Pons (tissue), 1 donor: ENCODE measurements at regions not wholly inside any gene's neighbourhood (a gene's known extent, or its start where the extent isn't known, plus 50 kb on each side); places are given as distances from the start of the nearest gene placed in this dataset.

ENCODE experiments used
- DNase-seq: peaks from one replicate; pipeline ENCODE4 v3.0.0-alpha.2; 2016; ENCODE audit warnings: low spot score

DNA sequence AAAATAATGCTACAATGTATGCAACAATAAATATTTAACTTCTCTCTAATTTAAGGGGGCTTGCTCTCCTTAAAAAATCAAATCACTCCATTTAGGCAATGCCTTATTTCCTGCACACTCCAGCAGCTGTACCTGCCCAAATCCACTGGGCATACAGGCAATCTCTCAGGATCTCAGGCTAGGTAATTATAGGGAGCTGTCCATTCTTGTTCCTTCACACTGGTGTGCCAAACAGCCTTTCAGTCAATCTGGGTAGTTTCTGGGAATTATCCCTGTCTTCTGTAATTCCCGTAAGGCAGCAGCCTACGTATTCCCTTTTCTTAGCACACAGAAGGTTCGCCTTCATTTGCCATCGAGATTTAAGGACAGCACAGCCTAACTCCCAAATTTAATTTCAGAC lies 922.6 kb upstream of the SLIT2 start:
- DNase-seq, result no peak

DNA sequence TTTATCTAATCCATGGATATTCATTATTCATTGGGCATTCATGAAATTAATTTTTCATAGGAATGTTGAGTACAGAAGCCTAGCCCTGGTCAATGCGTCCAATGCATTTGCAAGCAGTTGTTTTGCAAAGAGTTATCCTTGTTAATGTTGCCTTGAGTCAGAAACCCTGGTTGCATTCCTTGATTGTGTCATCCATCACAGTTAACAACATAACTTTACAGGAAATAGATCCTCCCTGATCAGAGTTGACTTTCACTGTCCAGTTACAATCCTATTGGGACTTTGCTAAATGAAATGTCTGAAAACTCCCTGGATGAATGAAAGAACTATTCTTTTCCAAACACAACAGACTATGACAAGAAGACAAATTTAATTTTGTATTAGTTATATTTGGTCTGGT lies 924.3 kb upstream of the SLIT2 start:
- DNase-seq, result no peak

DNA sequence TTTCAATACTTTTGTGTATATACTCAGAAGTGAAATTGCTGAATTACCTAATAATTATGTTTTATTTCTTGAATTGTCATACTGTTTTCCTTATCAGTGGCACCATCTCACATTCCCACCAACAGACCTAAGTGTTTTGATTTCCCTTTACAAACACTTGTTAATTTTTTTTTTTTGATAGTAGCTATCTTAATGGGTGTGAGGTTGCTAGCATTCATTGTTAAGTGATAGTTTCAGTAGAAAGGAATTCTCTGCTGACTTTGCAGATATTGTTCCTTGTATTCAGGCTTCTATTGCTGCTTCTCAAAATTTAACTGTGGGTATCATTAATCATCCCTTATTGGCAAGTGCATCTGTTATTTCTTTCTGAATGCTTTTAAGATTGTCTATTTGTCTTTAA lies 927.5 kb upstream of the SLIT2 start:
- DNase-seq, result no peak

GRCh38 chr4:19319607-19320006 lies 932.1 kb upstream of the SLIT2 start:
- DNase-seq, result no peak

- no peak for DNase-seq
Measured at GRCh38 chr4:19317377-19317776, 934.3 kb upstream of the SLIT2 start.

DNA sequence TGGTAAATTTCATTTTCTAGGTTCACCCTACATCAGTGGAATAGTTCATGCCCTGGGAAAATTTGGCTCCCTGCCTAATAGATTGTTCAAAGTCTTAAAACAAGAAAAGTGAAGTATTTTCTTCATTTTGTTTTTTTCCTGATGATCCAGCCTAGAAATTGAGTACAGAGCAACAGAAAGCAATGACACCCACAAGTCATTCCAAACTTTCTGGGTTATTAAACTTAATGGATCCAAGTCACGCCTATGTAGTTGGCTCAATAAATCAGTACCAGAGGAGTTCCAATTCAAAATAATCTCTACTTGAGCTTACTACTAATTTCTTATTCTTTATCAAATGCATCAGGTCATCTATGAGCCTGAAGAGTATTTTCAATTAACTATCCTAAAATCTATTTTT lies 937.6 kb upstream of the SLIT2 start:
- DNase-seq, result no peak

DNA sequence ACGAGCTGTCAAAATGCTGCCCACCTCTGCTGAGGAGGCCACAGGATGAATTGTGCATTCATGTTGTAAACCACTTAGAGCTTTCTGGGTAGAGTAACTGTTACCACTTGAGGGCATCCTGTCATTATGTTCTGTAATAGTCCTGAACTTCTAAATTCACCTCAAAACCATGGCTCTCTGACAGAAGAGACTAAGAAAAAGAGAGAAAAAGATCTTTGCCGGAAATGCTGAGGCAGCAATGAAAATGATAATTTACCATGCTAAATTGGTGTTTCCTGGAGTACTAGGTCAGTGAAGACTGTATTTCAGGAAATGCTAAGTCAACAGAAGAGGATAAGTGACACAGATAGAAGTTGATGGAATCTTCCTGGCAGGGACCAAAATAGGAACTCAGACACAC lies 942.3 kb upstream of the SLIT2 start:
- DNase-seq, result peak; percentile 49

DNA sequence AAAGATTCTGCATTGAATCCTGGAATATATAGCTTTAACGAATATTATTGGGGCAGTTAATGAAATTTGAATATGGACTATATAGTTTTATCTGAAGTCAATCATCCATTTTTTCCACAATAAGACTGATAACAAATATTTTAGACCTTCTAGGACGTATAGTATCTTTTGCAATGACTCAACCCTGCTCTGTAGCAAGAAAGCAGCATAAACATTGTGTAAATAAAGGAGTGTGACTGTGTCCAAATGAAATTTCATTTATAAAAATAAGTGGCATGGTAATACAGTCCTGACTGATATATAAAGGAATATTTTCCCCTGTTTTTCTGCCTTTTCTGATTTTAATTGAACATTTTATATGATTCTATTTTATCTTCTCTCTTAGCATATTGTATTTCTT lies 947.7 kb upstream of the SLIT2 start:
- DNase-seq, result no peak

DNA sequence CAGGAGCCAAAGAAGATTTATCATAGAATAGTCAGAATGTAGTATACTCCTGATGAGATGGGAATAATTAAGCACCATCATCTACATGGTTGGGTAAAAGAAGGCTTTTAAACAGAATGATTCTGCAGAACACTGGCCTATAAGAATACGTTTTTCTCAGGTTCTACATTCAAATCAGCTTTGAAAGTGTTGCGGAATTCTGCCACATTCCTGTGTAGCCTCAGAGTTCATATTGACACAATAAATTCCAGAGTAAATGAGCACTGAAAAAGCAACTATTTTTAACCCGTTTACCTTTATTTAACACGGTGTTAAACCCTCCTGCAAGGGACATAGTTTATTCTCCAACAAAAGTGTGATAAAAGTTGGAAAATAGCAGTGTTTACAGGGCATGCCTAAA lies 950.2 kb upstream of the SLIT2 start:
- DNase-seq, result no peak

- DNase-seq, result no peak
Measured at GRCh38 chr4:19300213-19300612, 951.5 kb upstream of the SLIT2 start.

GRCh38 chr4:19298998-19299397 lies 952.7 kb upstream of the SLIT2 start:
- DNase-seq, result no peak

GRCh38 chr4:19293781-19294180 lies 957.9 kb upstream of the SLIT2 start:
- no peak for DNase-seq

DNA sequence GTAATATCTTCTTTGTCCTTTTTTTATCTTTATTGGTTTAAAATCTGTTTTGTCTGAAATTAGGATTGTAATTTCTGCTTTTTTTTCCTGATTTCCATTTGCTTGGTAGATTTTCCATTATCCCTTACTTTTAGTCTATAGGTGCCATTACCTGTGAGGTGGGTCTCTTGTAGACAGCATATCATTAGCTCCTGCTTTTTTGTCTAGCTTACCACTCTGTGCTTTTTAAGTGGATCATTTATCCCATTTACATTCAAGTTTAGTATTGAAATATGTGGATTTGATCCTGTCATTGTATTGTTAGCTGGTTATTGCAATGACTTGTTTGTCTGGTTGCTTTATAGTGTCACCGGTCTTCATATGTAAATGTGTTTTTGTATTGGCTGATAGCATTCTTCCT lies 958.6 kb upstream of the SLIT2 start:
- no peak for DNase-seq

DNA sequence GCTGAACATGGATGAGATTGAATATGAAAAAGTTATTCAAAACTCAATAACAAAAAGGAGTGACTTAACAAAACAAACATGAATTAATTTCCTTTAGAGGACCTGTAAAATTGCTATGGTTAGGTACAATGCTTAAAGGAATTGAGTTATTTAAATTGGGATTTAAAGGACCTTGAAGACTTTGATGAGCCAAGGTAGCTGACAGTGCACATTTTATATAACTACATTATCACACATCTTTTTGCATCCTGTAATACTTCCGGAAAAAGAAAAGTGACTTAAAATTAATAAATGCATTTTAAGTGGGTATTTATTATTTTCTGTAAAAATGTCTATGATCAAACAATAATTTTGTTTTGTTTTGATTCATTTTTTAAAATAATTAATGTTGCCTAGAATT lies 964.8 kb upstream of the SLIT2 start:
- no peak for DNase-seq

DNA sequence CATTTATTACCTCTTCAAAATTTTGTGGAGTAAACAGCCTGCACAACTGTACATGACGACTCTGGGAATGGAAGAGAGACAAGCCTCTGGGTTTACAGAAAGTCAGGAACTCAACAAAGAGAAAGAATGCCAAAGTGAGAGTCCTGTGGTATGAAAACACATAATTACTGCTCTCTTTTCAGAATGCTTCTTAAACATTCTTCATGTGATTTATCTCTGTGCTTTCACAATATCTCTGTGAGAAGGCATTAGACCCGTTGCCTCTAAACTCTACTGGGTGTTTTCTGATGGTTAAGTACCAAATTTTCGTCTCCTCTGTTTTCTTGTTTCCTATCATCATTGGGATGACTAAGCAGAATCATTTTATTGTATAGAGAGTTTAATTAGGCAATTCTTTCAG lies 966.6 kb upstream of the SLIT2 start:
- no peak for DNase-seq

GRCh38 chr4:19278665-19279064 lies 973.0 kb upstream of the SLIT2 start:
- no peak for DNase-seq

- no peak for DNase-seq
Measured at GRCh38 chr4:19266566-19266965, 985.1 kb upstream of the SLIT2 start.

- no peak for DNase-seq
Measured at GRCh38 chr4:19262467-19262866, 989.2 kb upstream of the SLIT2 start.

DNA sequence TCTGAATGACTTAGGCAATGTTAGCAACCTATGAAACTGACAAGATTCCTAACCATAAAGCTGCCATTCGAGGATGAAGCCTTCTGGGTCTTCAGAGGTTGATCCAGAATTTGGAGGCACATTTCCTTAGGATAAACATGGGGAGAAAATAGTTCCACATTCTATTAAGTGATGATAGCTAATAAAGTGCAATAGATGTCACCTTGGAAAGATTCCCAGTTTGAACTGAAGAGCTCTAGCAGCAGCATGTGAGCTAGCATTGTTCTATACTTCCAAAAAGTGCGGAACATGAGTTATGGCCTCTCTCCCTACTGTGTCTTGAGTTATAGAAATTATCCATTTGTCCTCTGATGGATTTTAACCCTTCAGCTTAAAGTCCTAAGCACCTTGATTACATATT lies 991.4 kb upstream of the SLIT2 start:
- no peak for DNase-seq

DNA sequence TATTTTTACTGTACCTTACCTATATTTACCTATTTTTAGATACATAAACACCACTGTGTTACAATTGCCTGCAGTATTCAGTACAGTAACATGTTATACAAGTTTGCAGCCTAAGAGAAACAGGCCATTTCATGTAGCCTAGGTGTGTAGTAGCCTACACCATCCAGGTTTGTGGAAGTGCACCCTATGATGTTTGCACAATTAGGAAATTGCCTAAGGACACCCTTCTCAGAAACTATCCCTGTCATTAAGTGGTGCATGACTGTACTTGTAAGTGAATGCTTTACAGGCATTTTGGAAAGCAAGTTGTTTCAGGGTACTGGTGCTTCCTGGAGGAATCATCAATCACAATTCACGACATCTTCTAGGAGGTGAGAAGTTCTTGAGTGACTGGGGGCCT lies 991.8 kb upstream of the SLIT2 start:
- no peak for DNase-seq

DNA sequence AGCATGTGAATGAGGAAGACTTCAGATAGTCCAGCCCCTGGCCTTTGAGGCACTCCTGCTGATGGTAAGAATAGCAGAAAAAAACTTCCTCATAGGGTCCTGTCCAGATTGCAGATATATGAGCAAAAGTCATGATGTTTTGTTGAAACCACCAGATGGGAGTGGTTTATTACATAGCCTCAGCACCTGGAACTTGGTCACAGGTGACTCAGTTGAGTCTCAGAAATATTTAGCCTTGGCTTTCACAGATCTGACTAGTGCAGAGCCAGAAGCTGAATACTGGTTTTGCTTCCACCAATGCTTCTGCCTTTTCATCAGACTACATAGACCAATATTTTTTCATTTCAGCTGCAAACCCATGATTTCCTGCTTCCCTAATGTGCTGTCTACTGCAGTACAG lies 994.9 kb upstream of the SLIT2 start:
- DNase-seq, result no peak

- no peak for DNase-seq
Measured at GRCh38 chr4:19254486-19254885, 997.2 kb upstream of the SLIT2 start.

- no peak for DNase-seq
Measured at GRCh38 chr4:19248023-19248422, 1003.7 kb upstream of the SLIT2 start.

GRCh38 chr4:19241895-19242294 lies 1009.8 kb upstream of the SLIT2 start:
- DNase-seq, result no peak

- DNase-seq, result no peak
Measured at GRCh38 chr4:19239565-19239964, 1012.1 kb upstream of the SLIT2 start.
